ENCODE measurements at regions not wholly inside any gene's neighbourhood (a gene's known extent, or its start where the extent isn't known, plus 50 kb on each side); places are given as distances from the start of the nearest gene placed in this dataset.

DNA sequence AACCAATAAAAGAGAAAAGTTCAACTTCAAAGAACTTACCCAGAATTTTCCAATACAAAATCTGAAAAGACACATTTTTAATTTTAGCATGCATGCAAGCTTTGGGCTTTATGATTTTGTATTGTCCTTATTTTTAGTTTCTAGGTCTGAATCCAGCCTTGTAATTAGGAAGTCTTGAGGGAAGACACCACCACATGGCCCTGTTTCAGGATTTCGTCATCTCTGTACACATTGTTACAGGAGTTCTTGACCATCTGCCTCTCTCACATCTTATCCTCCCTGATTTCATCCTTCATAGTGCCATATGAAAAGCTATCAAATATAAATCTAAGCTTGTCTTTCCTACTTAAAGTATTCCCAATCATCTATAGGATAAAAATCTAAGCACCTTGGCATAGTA, 176.1 kb downstream of the TXNL1 start:
- TF ChIP-seq EZH2 (IDR thresholded peaks at IDR 0.05) (no peak), POLR2AphosphoS5 (IDR thresholded peaks at IDR 0.05; ENCODE audit: borderline replicate concordance, low read depth, low read length) (no peak)

Measured in SK-N-MC (cell line).